GM19043 (cell line): ENCODE measurements at regions not wholly inside any gene's neighbourhood (a gene's known extent, or its start where the extent isn't known, plus 50 kb on each side); places are given as distances from the start of the nearest gene placed in this dataset.
"Not testable (repeated sequence)": the region's sequence is repeated elsewhere in the genome, so short reads cannot be mapped to it uniquely, and the experiment has no call there.

Experiments
- ATAC-seq: cut with Tn5 transposase; IDR thresholded peaks from one replicate; pipeline ENCODE4 v1.9.1; 2021; ENCODE audit warnings: low read depth; ENCODE audit not compliant: unreplicated experiment

DNA sequence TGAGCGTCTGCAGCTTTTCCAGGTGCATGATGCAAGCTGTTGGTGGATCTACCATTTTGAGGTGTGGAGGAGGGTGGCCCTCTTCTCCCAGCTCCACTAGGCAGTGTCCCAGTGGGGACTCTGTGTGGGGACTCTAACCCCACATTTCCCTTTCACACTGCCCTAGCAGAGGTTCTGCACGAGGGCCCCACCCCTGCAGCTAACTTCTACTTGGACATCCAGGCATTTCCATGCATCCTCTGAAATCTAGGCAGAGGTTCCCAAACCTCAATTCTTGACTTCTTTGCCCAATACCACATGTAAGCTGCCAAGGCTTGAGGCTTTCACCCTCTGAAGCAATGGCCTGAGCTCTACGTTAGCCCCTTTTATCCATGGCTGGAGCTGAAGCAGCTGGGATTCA lies 61.4 kb upstream of the HGFAC start:
- not testable (repeated sequence) for ATAC-seq

DNA sequence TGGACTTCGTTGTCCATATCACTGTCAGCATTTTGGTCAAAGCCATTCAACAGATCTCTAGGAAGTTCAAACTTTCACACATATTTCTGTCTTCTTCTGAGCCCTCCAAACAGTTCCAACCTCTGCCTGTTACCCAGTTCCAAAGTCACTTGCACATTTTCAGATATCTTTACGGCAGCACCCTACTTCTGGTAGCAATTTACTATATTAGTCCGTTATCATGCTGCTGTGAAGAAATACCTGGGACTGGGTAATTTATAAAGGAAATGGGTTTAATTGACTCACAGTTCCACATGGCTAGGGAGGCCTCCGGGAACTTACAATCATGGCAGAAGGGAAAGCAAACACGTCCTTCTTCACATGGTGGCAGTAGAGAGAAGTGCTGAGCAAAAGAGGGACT lies 60.6 kb upstream of the HGFAC start:
- ATAC-seq: not testable (repeated sequence)

DNA sequence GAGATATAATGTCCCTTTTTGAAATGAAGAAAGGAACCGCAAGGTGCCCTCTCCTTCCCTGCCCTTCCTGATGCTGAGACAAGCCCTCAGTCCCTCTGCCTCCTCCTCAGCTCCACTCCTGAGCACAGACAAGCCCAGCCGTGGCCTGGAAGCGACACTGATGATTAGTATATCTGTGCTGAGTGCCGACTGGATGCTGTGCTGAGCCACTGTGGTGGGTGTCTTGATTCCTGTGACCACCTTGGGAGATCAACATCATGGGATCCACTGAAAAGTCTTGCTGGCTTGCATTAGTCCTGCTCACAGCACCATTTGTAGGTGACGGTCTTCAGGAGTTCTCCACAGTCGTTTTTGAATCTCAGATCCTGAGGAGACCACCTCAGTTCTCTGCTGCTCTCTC lies 59.5 kb upstream of the HGFAC start:
- no peak for ATAC-seq

GRCh38 chr4:3384391-3384770 lies 57.4 kb upstream of the HGFAC start:
- no peak for ATAC-seq

GRCh38 chr4:3384771-3385710 lies 56.7 kb upstream of the HGFAC start:
- ATAC-seq: no peak

- ATAC-seq: no peak
Measured at GRCh38 chr4:3385711-3386420, 55.9 kb upstream of the HGFAC start.

GRCh38 chr4:3386526-3386925 lies 55.2 kb upstream of the HGFAC start:
- no peak for ATAC-seq

GRCh38 chr4:3387154-3387942 lies 54.4 kb upstream of the HGFAC start:
- peak; percentile 56 for ATAC-seq

- ATAC-seq: peak; percentile 28
Measured at GRCh38 chr4:3387943-3388361, 53.8 kb upstream of the HGFAC start.

- ATAC-seq: peak; percentile 70
Measured at GRCh38 chr4:3388471-3389232, 53.1 kb upstream of the HGFAC start.

DNA sequence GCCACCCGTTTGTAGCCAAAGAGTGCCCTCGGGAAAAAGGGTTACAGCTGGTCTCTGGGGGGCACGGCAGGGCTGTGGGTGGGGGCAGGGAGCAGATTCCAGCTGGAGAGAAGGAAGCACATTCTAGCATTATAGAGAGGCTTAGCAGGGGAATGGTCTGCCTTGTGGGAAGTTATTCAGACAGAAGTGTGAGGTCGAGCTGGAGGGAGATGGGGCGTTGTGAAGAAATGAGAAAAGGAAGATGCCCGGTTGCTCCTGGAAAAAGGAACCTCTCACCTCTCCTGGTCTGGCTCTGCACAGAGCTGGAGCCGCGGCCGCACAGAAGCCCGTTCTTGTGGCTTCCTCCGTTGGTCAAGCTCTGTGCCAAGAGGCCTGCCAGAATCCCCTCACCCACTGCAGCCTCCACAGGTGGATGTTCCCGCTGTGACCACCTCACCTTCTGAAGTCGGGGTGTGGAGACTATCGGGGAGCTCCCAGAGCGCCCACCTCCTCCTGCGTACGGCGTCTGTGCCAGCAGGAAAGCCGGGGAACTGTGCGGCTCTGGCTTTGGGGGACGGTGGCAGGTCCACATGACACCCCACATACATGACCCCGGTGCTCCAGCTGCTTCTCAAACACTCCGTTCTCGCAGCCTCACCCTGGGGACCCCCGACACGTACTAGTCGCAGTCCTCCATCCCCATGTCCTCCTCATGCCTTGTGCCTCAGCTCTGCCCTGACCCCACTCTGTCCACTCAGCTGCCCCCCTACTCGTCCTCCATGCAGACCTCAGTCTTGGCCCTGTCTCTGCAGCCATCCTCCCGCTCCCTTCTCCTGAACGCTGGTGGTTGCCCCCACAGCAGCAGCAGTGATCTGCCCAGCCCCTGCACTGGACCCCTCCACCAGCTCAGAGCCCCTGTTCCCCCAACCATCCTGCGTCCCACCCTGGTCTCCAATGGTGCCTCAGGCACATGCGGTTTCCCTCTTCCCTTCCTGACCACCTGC lies 52.2 kb upstream of the HGFAC start:
- ATAC-seq: no peak

DNA sequence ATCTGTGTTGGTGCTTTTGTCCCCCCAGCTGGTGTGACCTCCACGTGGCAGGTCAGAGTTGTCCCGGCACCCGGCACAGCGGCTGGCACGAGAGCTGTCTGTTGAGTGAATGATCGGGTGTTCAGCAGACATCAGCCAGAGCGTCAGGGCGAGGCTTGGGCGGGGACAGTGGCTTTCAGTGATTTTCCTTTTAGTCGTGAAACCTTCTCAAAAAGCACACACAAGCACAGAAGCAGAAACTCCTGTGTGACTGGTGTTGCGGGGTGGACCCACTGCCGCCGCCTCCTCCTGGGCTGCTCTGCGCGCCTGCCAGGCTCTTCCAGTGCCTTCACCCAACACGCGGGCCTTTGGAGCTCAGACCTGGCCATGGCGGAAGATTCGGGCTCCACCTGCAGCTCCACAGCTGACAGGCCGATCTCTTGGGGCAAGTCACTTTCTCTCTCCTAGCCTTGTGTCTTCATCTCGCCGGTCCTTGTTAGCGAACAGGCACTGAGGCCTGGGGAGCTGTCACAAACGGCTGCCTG lies 51.4 kb upstream of the HGFAC start:
- no peak for ATAC-seq

GRCh38 chr4:3391422-3391821 lies 50.3 kb upstream of the HGFAC start:
- ATAC-seq: no peak
